ENCODE measurements at regions not wholly inside any gene's neighbourhood (a gene's known extent, or its start where the extent isn't known, plus 50 kb on each side); places are given as distances from the start of the nearest gene placed in this dataset.
"Not testable (repeated sequence)": the region's sequence is repeated elsewhere in the genome, so short reads cannot be mapped to it uniquely, and the experiment has no call there.

DNA sequence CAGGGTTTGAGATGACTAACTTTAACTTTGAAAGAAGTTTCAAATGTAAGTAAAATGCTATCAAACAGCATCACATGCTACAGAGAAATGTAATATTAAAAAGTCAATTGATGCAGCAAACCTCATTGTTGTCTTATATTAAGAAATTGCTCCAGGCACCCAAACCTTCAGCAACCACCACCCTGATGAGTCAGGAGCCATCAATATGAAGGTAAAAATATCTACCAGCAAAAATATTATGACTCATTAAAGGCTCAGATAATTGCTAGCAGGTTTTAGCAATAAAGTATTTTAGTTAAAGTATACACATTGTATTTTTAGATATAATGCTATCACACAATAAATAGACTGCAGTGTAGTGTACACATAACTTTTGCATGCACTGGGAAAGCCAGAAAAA is 746.3 kb downstream of the ZPLD1 start:
- H3K27ac ChIP-seq (ENCODE audit: low read depth, low read length) = no peak overlapping the region
- H3K4me1 ChIP-seq (ENCODE audit: control insufficient read depth, insufficient read depth, low read length) = no peaks in the 10 kb centered on the region
- H3K36me3 ChIP-seq (ENCODE audit: control insufficient read depth, insufficient read depth, low read length) = no peaks in the 10 kb centered on the region
- DNase-seq (ENCODE audit: low read depth in 4 of 6, low spot score in 6 of 6) = no peak
- no peak overlapping the region for H3K4me3 ChIP-seq (ENCODE audit: low read depth, low read length)
- no peaks in the 10 kb centered on the region for H3K9me3 ChIP-seq (ENCODE audit: control insufficient read depth, insufficient read depth, low read length)
- H3K27me3 ChIP-seq (ENCODE audit: control insufficient read depth, insufficient read depth, low read length) = no peaks in the 10 kb centered on the region

DNA sequence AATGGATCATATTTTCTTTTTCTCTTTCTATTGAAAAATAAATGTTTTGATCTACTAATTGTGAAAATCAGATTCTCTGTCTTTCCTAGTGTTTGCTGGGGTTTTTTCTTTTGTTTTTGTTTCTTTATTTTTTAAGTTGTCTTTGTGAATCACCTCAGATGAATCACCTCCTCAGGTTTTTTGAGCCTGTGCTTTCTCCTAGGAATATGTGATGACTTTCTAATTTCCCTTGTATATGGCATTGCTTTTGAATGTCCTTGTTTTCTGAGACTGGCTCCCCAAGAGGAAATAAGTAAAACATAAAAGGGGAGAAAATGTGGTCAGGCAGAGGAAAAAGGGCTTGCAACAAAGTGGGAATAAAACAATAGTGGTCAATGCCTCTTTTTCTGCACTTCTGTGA is 750.0 kb downstream of the ZPLD1 start:
- Histone ChIP-seq H3K36me3 (ENCODE audit: control insufficient read depth, insufficient read depth, low read length) (no peaks in the 10 kb centered on the region), H3K4me3 (ENCODE audit: low read depth, low read length) (no peak overlapping the region), H3K9me3 (ENCODE audit: control insufficient read depth, insufficient read depth, low read length) (no peaks in the 10 kb centered on the region), H3K4me1 (ENCODE audit: control insufficient read depth, insufficient read depth, low read length) (no peaks in the 10 kb centered on the region), H3K27me3 (ENCODE audit: control insufficient read depth, insufficient read depth, low read length) (no peaks in the 10 kb centered on the region), H3K27ac (ENCODE audit: low read depth, low read length) (no peak overlapping the region)
- DNase-seq (ENCODE audit: low read depth in 4 of 6, low spot score in 6 of 6) = no peak

DNA sequence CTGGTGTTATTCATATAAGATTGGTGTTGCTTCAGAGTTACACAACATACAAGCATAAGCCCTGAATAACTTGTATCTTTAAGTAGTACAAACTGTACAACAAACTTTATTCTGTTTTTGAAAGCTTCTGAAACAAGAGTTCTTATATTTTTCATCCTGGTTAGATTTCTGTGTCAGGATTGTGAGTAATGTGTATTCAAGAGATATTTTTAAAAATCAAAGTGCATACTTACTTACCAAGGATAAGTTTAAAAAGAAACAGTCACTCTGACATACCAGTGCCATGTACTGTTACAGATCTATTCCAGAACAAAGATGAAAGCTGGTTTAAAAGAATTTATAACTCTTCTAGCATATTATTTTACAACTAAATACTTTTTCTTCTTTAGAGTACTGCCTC is 755.1 kb downstream of the ZPLD1 start:
- no peaks in the 10 kb centered on the region for H3K4me1 ChIP-seq (ENCODE audit: control insufficient read depth, insufficient read depth, low read length)
- no peak overlapping the region for H3K27ac ChIP-seq (ENCODE audit: low read depth, low read length)
- no peak for DNase-seq (ENCODE audit: low read depth in 4 of 6, low spot score in 6 of 6)
- H3K27me3 ChIP-seq (ENCODE audit: control insufficient read depth, insufficient read depth, low read length) = no peaks in the 10 kb centered on the region
- H3K9me3 ChIP-seq (ENCODE audit: control insufficient read depth, insufficient read depth, low read length) = no peaks in the 10 kb centered on the region
- H3K36me3 ChIP-seq (ENCODE audit: control insufficient read depth, insufficient read depth, low read length) = no peaks in the 10 kb centered on the region
- no peak overlapping the region for H3K4me3 ChIP-seq (ENCODE audit: low read depth, low read length)

DNA sequence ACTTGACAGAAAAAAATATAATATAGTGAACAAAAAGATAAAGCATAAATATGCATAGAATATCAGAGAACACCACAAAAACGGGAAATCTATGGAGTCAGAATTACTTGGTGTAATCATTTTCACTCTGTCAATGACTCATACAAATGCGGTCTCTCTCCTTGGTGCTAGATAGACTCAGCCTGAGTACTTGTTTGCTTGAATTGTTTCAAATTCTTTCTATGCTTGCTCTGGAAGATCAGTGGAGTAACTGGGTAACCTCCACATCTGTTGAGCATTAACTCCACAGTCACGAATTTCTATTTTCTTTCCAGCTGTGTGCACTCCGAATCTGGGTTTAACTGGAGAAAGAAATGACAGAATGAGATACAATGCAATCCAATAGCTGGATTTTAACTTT is 760.4 kb downstream of the ZPLD1 start:
- Histone ChIP-seq H3K4me1 (ENCODE audit: control insufficient read depth, insufficient read depth, low read length) (no peaks in the 10 kb centered on the region), H3K27ac (ENCODE audit: low read depth, low read length) (no peak overlapping the region), H3K27me3 (ENCODE audit: control insufficient read depth, insufficient read depth, low read length) (no peaks in the 10 kb centered on the region), H3K4me3 (ENCODE audit: low read depth, low read length) (no peak overlapping the region), H3K9me3 (ENCODE audit: control insufficient read depth, insufficient read depth, low read length) (no peaks in the 10 kb centered on the region), H3K36me3 (ENCODE audit: control insufficient read depth, insufficient read depth, low read length) (no peaks in the 10 kb centered on the region)
- WGBS (ENCODE audit: insufficient coverage) = no CpG with 5 or more reads among the region's 4 CpGs
- peak in 1 of 6 donors; percentile 45 for DNase-seq (ENCODE audit: low read depth in 4 of 6, low spot score in 6 of 6)

DNA sequence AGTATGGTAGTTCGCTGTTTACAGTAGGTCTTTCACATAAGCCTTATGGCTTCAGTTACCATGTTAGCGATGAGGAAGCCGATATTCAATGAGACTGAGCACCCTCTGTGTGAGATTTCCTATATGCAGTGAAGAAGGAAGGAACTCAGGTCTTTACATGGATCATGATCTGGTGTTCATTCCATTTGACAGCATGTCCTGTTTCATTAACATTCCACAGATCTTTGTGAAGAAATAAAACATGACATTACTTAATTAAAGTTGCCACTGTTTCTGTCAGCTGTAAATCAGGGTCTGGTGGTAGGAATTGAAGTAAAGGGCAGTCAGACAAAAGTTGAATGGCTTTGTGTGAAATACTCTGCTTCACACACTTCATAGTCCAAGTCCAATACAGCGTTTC is 768.6 kb downstream of the ZPLD1 start:
- WGBS (ENCODE audit: insufficient coverage) = no CpG with 5 or more reads among the region's 4 CpGs

DNA sequence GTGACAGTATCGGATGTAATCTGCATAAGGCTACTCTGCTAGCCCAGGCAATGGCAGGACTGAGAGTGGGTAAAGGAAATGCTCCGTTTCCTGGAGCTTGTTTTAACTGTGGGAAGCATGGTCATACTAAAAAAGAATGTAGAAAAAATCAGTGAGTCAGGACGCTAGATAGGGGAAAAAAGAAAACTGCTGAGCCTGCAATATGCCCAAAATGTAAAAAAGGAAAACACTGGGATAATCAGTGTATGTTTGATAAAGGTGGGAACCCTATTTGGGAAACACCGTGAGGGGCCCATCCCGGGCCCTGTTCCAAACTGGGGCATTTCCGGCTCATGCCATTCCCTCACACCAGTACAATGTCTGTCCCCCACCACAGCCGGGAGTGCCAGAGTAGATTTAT is 775.8 kb downstream of the ZPLD1 start:
- Histone ChIP-seq H3K36me3 (ENCODE audit: control insufficient read depth, insufficient read depth, low read length) (no peaks in the 10 kb centered on the region), H3K27ac (ENCODE audit: low read depth, low read length) (no peak overlapping the region), H3K9me3 (ENCODE audit: control insufficient read depth, insufficient read depth, low read length) (no peaks in the 10 kb centered on the region), H3K27me3 (ENCODE audit: control insufficient read depth, insufficient read depth, low read length) (no peaks in the 10 kb centered on the region), H3K4me1 (ENCODE audit: control insufficient read depth, insufficient read depth, low read length) (no peaks in the 10 kb centered on the region), H3K4me3 (ENCODE audit: low read depth, low read length) (no peak overlapping the region)
- WGBS (ENCODE audit: insufficient coverage) = 45% methylated on average over 3 of the region's 7 CpGs
- DNase-seq (ENCODE audit: low read depth in 4 of 6, low spot score in 6 of 6) = no peak

More for the DNA sequence above, 768.6 kb downstream of the ZPLD1 start:
- H3K27ac ChIP-seq (ENCODE audit: low read depth, low read length) = no peak overlapping the region
- no peaks in the 10 kb centered on the region for H3K9me3 ChIP-seq (ENCODE audit: control insufficient read depth, insufficient read depth, low read length)
- H3K27me3 ChIP-seq (ENCODE audit: control insufficient read depth, insufficient read depth, low read length) = no peaks in the 10 kb centered on the region
- no peak overlapping the region for H3K4me3 ChIP-seq (ENCODE audit: low read depth, low read length)
- no peaks in the 10 kb centered on the region for H3K36me3 ChIP-seq (ENCODE audit: control insufficient read depth, insufficient read depth, low read length)
- H3K4me1 ChIP-seq (ENCODE audit: control insufficient read depth, insufficient read depth, low read length) = no peaks in the 10 kb centered on the region
- DNase-seq (ENCODE audit: low read depth in 4 of 6, low spot score in 6 of 6) = no peak

DNA sequence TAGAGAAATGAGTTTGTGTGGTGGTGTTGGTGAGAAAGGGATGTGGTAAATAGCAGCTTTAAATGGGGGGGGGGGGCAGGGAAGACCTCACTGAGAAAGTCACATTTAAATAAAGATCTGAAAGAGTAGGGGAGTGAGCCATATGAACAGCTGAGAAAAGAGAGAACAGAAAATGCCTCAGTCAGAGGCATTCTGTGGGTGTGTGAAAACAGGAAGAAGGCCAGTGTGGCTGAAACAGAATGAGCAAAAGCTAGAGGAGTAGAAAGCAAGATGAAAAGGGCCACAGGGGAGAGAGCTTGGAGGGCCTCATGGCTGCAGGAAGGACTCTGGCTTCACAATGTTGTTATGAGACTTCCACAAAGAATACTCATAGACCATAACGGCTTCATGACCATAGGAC is 783.3 kb downstream of the ZPLD1 start:
- no peaks in the 10 kb centered on the region for H3K4me1 ChIP-seq (ENCODE audit: control insufficient read depth, insufficient read depth, low read length)
- no peaks in the 10 kb centered on the region for H3K9me3 ChIP-seq (ENCODE audit: control insufficient read depth, insufficient read depth, low read length)
- no peak for DNase-seq (ENCODE audit: low read depth in 4 of 6, low spot score in 6 of 6)
- no peaks in the 10 kb centered on the region for H3K36me3 ChIP-seq (ENCODE audit: control insufficient read depth, insufficient read depth, low read length)
- no peak overlapping the region for H3K27ac ChIP-seq (ENCODE audit: low read depth, low read length)
- no CpG with 5 or more reads among the region's 1 CpG for WGBS (ENCODE audit: insufficient coverage)
- H3K27me3 ChIP-seq (ENCODE audit: control insufficient read depth, insufficient read depth, low read length) = no peaks in the 10 kb centered on the region
- no peak overlapping the region for H3K4me3 ChIP-seq (ENCODE audit: low read depth, low read length)

DNA sequence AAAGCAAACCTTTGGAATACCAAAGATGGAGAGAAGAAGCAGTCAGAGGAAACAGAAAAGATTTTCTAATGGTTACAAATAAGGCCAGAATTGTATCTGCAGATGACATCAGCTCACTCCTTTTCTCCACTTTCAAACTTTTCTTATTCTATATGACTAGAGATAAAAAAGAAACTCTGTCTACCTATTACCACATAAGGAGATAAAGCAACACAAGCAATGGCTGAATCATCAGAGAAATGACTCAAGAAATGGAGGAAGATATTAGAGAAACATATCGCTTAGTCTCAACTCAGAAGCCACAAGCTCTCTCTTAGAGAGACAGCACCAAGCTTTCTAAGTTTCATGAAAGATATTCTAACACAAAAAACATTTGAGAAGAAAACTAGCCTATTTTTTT is 784.0 kb downstream of the ZPLD1 start:
- WGBS (ENCODE audit: insufficient coverage) = no CpG with 5 or more reads among the region's 1 CpG

DNA sequence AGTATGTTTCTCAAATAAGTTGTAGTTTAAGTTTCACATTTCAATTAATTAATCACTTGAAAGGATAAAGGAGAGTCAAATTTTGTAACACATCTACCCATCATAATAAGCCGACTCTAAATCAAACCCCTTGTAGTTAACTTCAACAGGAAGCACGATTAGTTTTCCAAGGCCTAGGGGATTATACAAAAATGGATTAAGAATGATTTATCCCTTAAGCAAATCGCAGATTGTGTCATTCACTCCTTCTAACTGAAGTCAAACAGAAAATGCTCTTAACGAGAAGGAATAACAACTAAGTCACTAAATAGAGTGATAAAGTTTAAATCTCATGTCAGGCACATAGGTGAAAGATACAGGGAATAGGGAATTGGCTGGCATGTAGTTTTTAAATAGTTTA is 792.8 kb downstream of the ZPLD1 start:
- H3K36me3 ChIP-seq (ENCODE audit: control insufficient read depth, insufficient read depth, low read length) = no peaks in the 10 kb centered on the region
- DNase-seq (ENCODE audit: low read depth in 4 of 6, low spot score in 6 of 6) = no peak
- no peak overlapping the region for H3K27ac ChIP-seq (ENCODE audit: low read depth, low read length)
- no peaks in the 10 kb centered on the region for H3K4me1 ChIP-seq (ENCODE audit: control insufficient read depth, insufficient read depth, low read length)
- WGBS (ENCODE audit: insufficient coverage) = no CpG with 5 or more reads among the region's 4 CpGs
- no peaks in the 10 kb centered on the region for H3K9me3 ChIP-seq (ENCODE audit: control insufficient read depth, insufficient read depth, low read length)
- no peak overlapping the region for H3K4me3 ChIP-seq (ENCODE audit: low read depth, low read length)
- H3K27me3 ChIP-seq (ENCODE audit: control insufficient read depth, insufficient read depth, low read length) = no peaks in the 10 kb centered on the region

More for the DNA sequence above, 784.0 kb downstream of the ZPLD1 start:
- Histone ChIP-seq H3K9me3 (ENCODE audit: control insufficient read depth, insufficient read depth, low read length) (no peaks in the 10 kb centered on the region), H3K27me3 (ENCODE audit: control insufficient read depth, insufficient read depth, low read length) (no peaks in the 10 kb centered on the region), H3K4me1 (ENCODE audit: control insufficient read depth, insufficient read depth, low read length) (no peaks in the 10 kb centered on the region), H3K36me3 (ENCODE audit: control insufficient read depth, insufficient read depth, low read length) (no peaks in the 10 kb centered on the region), H3K27ac (ENCODE audit: low read depth, low read length) (no peak overlapping the region), H3K4me3 (ENCODE audit: low read depth, low read length) (no peak overlapping the region)
- DNase-seq (ENCODE audit: low read depth in 4 of 6, low spot score in 6 of 6) = no peak

DNA sequence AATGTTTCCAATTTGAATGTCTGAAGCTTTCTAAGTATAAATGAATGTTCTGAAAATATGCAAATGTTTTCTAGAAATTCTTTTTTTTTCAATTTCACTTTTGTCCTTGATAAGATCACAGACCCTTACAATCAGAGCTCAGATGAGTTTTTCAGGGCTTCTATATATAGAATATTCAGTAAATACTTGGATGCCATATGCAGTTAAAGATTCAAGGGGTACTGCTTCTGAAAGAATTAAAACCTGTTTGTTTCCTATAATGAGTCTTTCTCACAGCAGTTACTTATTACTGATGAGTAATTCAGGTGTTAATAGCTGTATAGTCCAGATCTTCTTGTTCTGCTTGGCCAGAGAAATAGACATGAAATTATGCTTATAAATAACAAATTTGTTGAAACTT is 812.6 kb downstream of the ZPLD1 start:
- Histone ChIP-seq H3K4me3 (ENCODE audit: low read depth, low read length) (no peak overlapping the region), H3K27ac (ENCODE audit: low read depth, low read length) (no peak overlapping the region), H3K9me3 (ENCODE audit: control insufficient read depth, insufficient read depth, low read length) (no peaks in the 10 kb centered on the region), H3K27me3 (ENCODE audit: control insufficient read depth, insufficient read depth, low read length) (no peaks in the 10 kb centered on the region), H3K4me1 (ENCODE audit: control insufficient read depth, insufficient read depth, low read length) (no peaks in the 10 kb centered on the region), H3K36me3 (ENCODE audit: control insufficient read depth, insufficient read depth, low read length) (no peaks in the 10 kb centered on the region)
- no peak for DNase-seq (ENCODE audit: low read depth in 4 of 6, low spot score in 6 of 6)

DNA sequence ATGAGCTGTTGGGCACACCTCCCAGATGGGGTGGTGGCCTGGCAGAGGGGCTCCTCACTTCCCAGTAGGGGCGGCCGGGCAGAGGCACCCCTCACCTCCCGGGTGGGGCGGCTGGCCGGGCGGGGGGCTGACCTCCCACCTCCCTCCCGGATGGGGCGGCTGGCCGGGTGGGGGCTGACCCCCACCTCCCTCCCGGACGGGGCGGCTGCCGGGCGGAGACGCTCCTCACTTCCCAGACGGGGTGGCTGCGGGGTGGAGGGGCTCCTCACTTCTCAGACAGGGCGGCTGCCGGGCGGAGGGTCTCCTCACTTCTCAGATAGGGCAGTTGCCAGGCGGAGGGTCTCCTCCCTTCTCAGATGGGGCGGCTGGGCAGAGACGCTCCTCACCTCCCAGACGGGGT is 820.0 kb downstream of the ZPLD1 start:
- not testable (repeated sequence) for H3K4me1 ChIP-seq (ENCODE audit: control insufficient read depth, insufficient read depth, low read length); H3K27ac ChIP-seq (ENCODE audit: low read depth, low read length); H3K36me3 ChIP-seq (ENCODE audit: control insufficient read depth, insufficient read depth, low read length); H3K27me3 ChIP-seq (ENCODE audit: control insufficient read depth, insufficient read depth, low read length); DNase-seq (ENCODE audit: low read depth in 4 of 6, low spot score in 6 of 6); H3K9me3 ChIP-seq (ENCODE audit: control insufficient read depth, insufficient read depth, low read length); H3K4me3 ChIP-seq (ENCODE audit: low read depth, low read length)
- 100% methylated on average over 8 of the region's 24 CpGs for WGBS (ENCODE audit: insufficient coverage)
